Activated B cell treated with CpG ODN at 0.5 μM for 24 hours (primary cell): ENCODE measurements at regions not wholly inside any gene's neighbourhood (a gene's known extent, or its start where the extent isn't known, plus 50 kb on each side); places are given as distances from the start of the nearest gene placed in this dataset.

ENCODE experiments used
- ATAC-seq: fragments of 200-7000 bp; cut with Tn5 transposase; one replicate; pipeline ENCODE4 v1.10.0; 2021; ENCODE audit warnings: low read depth, mild to moderate bottlenecking, moderate library complexity
- CTCF ChIA-PET: fragments of 350-600 bp; sonication (Branson Sonifier 250); formaldehyde crosslinking; loops from one replicate; lab custom pipeline; 2021; ENCODE audit warnings: antibody characterized with exemption; lab: Charles Lee
- POLR2A ChIA-PET: fragments of 350-600 bp; sonication (Branson Sonifier 250); formaldehyde crosslinking; loops from one replicate; lab custom pipeline; 2021; ENCODE audit warnings: antibody characterized with exemption; lab: Charles Lee
- DNase-seq: peaks from one replicate; pipeline ENCODE4 v3.0.0; 2022
- H3K27ac Mint-ChIP-seq: one replicate; pipeline ENCODE4 v1.8.0; 2020; ENCODE audit warnings: mixed read lengths
- H3K27me3 Mint-ChIP-seq: one replicate; pipeline ENCODE4 v1.8.0; 2021; ENCODE audit warnings: mixed read lengths
- H3K36me3 Mint-ChIP-seq: one replicate; pipeline ENCODE4 v1.8.0; 2021; ENCODE audit warnings: low read depth, mixed read lengths
- H3K4me1 Mint-ChIP-seq: one replicate; pipeline ENCODE4 v1.8.0; 2021; ENCODE audit warnings: mixed read lengths
- H3K4me3 Mint-ChIP-seq: one replicate; pipeline ENCODE4 v1.8.0; 2020; ENCODE audit warnings: mild to moderate bottlenecking, mixed read lengths
- H3K9me3 Mint-ChIP-seq: one replicate; pipeline ENCODE4 v1.8.0; 2020; ENCODE audit warnings: mixed read lengths
- intact Hi-C: fragments of 100-400 bp; cut with micrococcal nuclease; formaldehyde crosslinking; loops from one replicate; pipeline ENCODE4 v1.15.1; 2024
- TF ChIP-seq, protein P1 (sequence below): fragments of 200-600 bp; IDR thresholded peaks from one replicate; pipeline ENCODE4 v1.8.0; 2022; ENCODE audit warnings: antibody characterized with exemption, mild to moderate bottlenecking

DNA sequence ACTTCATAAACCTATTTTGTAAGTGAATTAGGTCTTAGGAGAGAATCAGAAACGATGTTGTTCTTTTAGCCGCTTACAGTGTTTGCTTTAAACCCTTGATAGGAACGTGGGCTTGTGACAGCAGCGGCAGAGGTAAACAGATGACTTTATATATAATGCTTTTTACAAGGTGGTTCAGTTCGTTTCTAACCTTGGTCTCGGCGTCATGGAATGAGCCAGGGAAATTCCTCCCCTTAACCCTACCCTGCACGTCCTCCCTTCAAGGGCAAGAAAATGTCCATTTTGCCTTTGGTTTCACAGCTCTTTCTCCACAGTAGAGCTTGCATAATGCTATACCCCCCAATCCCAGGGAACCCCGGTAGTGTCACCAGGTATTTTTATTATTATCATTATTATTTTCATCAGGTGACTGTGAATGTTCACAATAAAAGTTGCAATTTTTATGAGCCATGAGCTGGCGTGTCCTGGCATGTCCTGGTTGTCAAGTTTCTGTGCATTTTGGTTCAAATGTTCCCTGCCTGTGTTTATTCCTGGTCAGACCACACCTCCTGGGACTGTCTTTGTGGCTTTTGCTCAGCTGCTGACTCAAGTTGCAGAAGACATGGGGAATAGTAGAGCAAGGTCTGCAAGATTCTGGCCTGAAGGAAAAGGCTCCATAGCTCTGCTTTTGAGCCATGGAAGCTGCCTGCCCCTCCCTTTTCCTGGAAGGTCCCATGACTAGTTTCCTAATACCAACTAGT is 112.8 kb upstream of the BMP2 start:
- no peaks in the 10 kb centered on the region for H3K9me3 Mint-ChIP-seq
- H3K27ac Mint-ChIP-seq: no peak overlapping the region
- TF ChIP-seq, protein P1, sequence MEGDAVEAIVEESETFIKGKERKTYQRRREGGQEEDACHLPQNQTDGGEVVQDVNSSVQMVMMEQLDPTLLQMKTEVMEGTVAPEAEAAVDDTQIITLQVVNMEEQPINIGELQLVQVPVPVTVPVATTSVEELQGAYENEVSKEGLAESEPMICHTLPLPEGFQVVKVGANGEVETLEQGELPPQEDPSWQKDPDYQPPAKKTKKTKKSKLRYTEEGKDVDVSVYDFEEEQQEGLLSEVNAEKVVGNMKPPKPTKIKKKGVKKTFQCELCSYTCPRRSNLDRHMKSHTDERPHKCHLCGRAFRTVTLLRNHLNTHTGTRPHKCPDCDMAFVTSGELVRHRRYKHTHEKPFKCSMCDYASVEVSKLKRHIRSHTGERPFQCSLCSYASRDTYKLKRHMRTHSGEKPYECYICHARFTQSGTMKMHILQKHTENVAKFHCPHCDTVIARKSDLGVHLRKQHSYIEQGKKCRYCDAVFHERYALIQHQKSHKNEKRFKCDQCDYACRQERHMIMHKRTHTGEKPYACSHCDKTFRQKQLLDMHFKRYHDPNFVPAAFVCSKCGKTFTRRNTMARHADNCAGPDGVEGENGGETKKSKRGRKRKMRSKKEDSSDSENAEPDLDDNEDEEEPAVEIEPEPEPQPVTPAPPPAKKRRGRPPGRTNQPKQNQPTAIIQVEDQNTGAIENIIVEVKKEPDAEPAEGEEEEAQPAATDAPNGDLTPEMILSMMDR: no peak
- POLR2A ChIA-PET: no interaction called here
- DNase-seq (no peak), ATAC-seq (no peak)
- intact Hi-C loops: no loop called here
- CTCF ChIA-PET: no interaction called here
- H3K4me1 Mint-ChIP-seq: no peaks in the 10 kb centered on the region
- H3K27me3 Mint-ChIP-seq: no peaks in the 10 kb centered on the region
- H3K36me3 Mint-ChIP-seq: no peaks in the 10 kb centered on the region
- H3K4me3 Mint-ChIP-seq: no peak overlapping the region

GRCh38 chr20:6651561-6651960 is 115.9 kb upstream of the BMP2 start:
- Mint-ChIP-seq H3K9me3 (peaks cover 3% of the 10 kb centered on the region), H3K4me3 (no peak overlapping the region), H3K27me3 (no peaks in the 10 kb centered on the region), H3K36me3 (no peaks in the 10 kb centered on the region), H3K4me1 (no peaks in the 10 kb centered on the region), H3K27ac (no peak overlapping the region)
- ChIA-PET CTCF (no interaction called here), POLR2A (no interaction called here)
- ATAC-seq: no peak
- intact Hi-C loops: no loop called here
- DNase-seq: no peak
- TF ChIP-seq, protein P1: no peak

GRCh38 chr20:6651016-6651415 is 116.5 kb upstream of the BMP2 start:
- Mint-ChIP-seq H3K4me1 (no peaks in the 10 kb centered on the region), H3K27ac (no peak overlapping the region), H3K9me3 (peaks cover 3% of the 10 kb centered on the region), H3K4me3 (no peak overlapping the region), H3K36me3 (no peaks in the 10 kb centered on the region), H3K27me3 (no peaks in the 10 kb centered on the region)
- intact Hi-C loops: no loop called here
- TF ChIP-seq, protein P1: no peak
- ChIA-PET CTCF (no interaction called here), POLR2A (no interaction called here)
- ATAC-seq: no peak
- DNase-seq: no peak

DNA sequence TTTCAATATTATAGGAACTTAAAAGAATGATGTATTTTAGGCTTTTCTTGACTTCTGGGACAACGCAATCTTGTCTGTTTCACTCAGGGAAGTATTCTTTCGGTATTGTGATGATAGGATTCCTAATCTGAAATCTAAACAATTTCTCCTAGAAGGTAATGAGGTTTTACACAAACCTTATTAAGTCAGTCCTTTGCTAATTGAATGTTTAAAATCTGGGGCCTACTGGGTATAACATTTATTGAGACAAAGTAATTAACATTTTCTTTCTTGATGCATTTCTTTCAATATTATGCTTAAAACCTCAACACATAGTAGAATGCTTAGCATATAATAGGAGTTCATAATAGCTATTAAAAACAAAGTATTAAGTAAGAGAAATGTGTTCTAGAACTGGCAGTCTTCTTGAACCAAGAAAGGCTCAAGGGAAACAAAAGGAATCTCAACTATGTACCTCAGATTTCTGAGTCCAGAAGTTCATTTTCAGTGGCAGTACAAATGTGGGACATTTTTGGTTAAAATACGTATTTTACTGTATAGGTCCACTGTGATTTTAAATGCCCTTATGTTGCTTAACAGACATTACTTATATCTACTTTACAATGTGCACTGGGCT is 121.4 kb upstream of the BMP2 start:
- peaks cover 3% of the 10 kb centered on the region for H3K9me3 Mint-ChIP-seq
- ChIA-PET POLR2A (no interaction called here), CTCF (no interaction called here)
- intact Hi-C loops: no loop called here
- H3K4me1 Mint-ChIP-seq: no peaks in the 10 kb centered on the region
- no peak overlapping the region for H3K27ac Mint-ChIP-seq
- DNase-seq: no peak
- TF ChIP-seq, protein P1: no peak
- no peak for ATAC-seq
- no peaks in the 10 kb centered on the region for H3K36me3 Mint-ChIP-seq
- H3K27me3 Mint-ChIP-seq: no peaks in the 10 kb centered on the region
- no peak overlapping the region for H3K4me3 Mint-ChIP-seq

- ChIA-PET POLR2A (no interaction called here), CTCF (no interaction called here)
- Mint-ChIP-seq H3K4me1 (no peaks in the 10 kb centered on the region), H3K9me3 (peaks cover 3% of the 10 kb centered on the region), H3K27ac (no peak overlapping the region), H3K27me3 (no peaks in the 10 kb centered on the region), H3K36me3 (no peaks in the 10 kb centered on the region), H3K4me3 (no peak overlapping the region)
- intact Hi-C loops: no loop called here
- ATAC-seq (no peak), DNase-seq (no peak)
- TF ChIP-seq, protein P1: no peak
These were observed 122.5 kb upstream of the BMP2 start for GRCh38 chr20:6644813-6645628.
